K562 (cell line): ENCODE measurements at regions not wholly inside any gene's neighbourhood (a gene's known extent, or its start where the extent isn't known, plus 50 kb on each side); places are given as distances from the start of the nearest gene placed in this dataset.

Experiments
- CBFB ChIP-seq: sonication (generic); formaldehyde crosslinking; IDR thresholded peaks from 2 replicates; pipeline ENCODE4 v1.4.0; 2020; ENCODE audit warnings: mild to moderate bottlenecking, missing genetic modification reagents
- CLOCK ChIP-seq: fragments of 250-450 bp; sonication (Bioruptor Pico); IDR thresholded peaks from 2 replicates; pipeline ENCODE4 v1.4.0; 2020; ENCODE audit warnings: mild to moderate bottlenecking, moderate library complexity, borderline replicate concordance
- CTCF ChIP-seq, 3 experiments: IDR thresholded peaks in 2 of 3; conservative IDR thresholded peaks in 1 of 3; 2 replicates each; pipeline ENCODE4 v1.5.1; 2011 to 2012; ENCODE audit warnings: low read length in 3 of 3, mild to moderate bottlenecking in 3 of 3, control low read depth in 2 of 3, improper control_type of control experiment in 1 of 3, inconsistent platforms in 1 of 3, low read depth in 1 of 3, mixed read lengths in 1 of 3, moderate library complexity in 1 of 3; ENCODE audit not compliant: insufficient read depth in 2 of 3
- FOSL1 ChIP-seq: fragments of 200-800 bp; sonication (Bioruptor generic); conservative IDR thresholded peaks from 2 replicates; pipeline ENCODE4 v1.6.1; 2016; ENCODE audit warnings: missing genetic modification characterization, missing compliant biosample characterization
- FOXK2 ChIP-seq, 2 experiments: fragments of 450-650 bp; IDR thresholded peaks in 1 of 2; conservative IDR thresholded peaks in 1 of 2; 2 replicates each; pipeline ENCODE4 v1.6.1; 2016; ENCODE audit warnings: low read depth in 2 of 2, mild to moderate bottlenecking in 1 of 2
- KDM5B ChIP-seq: fragments of 200-600 bp; sonication (generic); IDR thresholded peaks from 2 replicates; pipeline ENCODE4 v1.6.1; 2012; ENCODE audit warnings: low read depth, mild to moderate bottlenecking, moderate library complexity, low read length, control low read depth, inconsistent platforms; ENCODE audit not compliant: insufficient replicate concordance
- POLR2A ChIP-seq: fragments of 450-650 bp; conservative IDR thresholded peaks from 2 replicates; pipeline ENCODE4 v1.6.1; 2016
- RFX7 ChIP-seq: fragments of 250-450 bp; sonication (Bioruptor Pico); IDR thresholded peaks from 2 replicates; pipeline ENCODE4 v1.5.1; 2021; ENCODE audit warnings: mild to moderate bottlenecking
- TARDBP ChIP-seq: fragments of 450-650 bp; IDR thresholded peaks from 2 replicates; pipeline ENCODE4 v1.6.1; 2016
- TCF3 ChIP-seq: sonication (generic); formaldehyde crosslinking; IDR thresholded peaks from 2 replicates; pipeline ENCODE4 v1.4.0; 2020; ENCODE audit warnings: mild to moderate bottlenecking, missing genetic modification reagents
- TRIM28 ChIP-seq: fragments of 450-650 bp; IDR thresholded peaks from 2 replicates; pipeline ENCODE4 v1.6.1; 2017
- ZBTB26 ChIP-seq: fragments of 450-650 bp; formaldehyde crosslinking; IDR thresholded peaks from 2 replicates; pipeline ENCODE4 v1.4.0; 2022; ENCODE audit warnings: missing genetic modification characterization
- ZNF274 ChIP-seq: IDR thresholded peaks from 2 replicates; pipeline ENCODE4 v1.6.1; 2011; ENCODE audit warnings: low read depth, mild to moderate bottlenecking, low read length, moderate library complexity, borderline replicate concordance
- ZNF384 ChIP-seq: IDR thresholded peaks from 2 replicates; pipeline ENCODE4 v1.6.1; 2012; ENCODE audit warnings: low read depth, low read length, improper control_type of control experiment

GRCh38 chr16:77590707-77591106 lies 131.6 kb upstream of the NUDT7 start:
- TF ChIP-seq TRIM28: no peak
- no peak for TF ChIP-seq CTCF (IDR thresholded peaks at IDR 0.05 in 2 of 3, conservative IDR thresholded peaks at IDR 0.05 in 1 of 3; ENCODE audit: insufficient read depth in 2 of 3, low read depth in 1 of 3, low read length in 3 of 3)
- no peak for TF ChIP-seq FOXK2 (conservative IDR thresholded peaks at IDR 0.05 in 1 of 2, IDR thresholded peaks at IDR 0.05 in 1 of 2; ENCODE audit: low read depth in 2 of 2)
- no peak for TF ChIP-seq POLR2A
- no peak for TF ChIP-seq ZNF274
- TF ChIP-seq TARDBP: no peak
- no peak for TF ChIP-seq FOSL1 (tag)
- TF ChIP-seq KDM5B: no peak
- TF ChIP-seq TCF3 (CRISPR knock-in tag): no peak
- TF ChIP-seq ZNF384: no peak
- no peak for TF ChIP-seq CLOCK (CRISPR knock-in tag)
- TF ChIP-seq RFX7 (CRISPR knock-in tag): no peak
- TF ChIP-seq ZBTB26 (CRISPR knock-in tag): no peak
- no peak for TF ChIP-seq CBFB
